Effector memory CD4-positive, alpha-beta T cell (primary cell): ENCODE measurements at regions not wholly inside any gene's neighbourhood (a gene's known extent, or its start where the extent isn't known, plus 50 kb on each side); places are given as distances from the start of the nearest gene placed in this dataset.
"Not testable (repeated sequence)": the region's sequence is repeated elsewhere in the genome, so short reads cannot be mapped to it uniquely, and the experiment has no call there.

Source experiments
- DNase-seq, 3 donors: peaks; one replicate each; pipeline ENCODE4 v3.0.0-alpha.2; 2020
- H3K27ac ChIP-seq: 2 replicates; pipeline ENCODE4 v1.7.0; 2013; ENCODE audit warnings: mild to moderate bottlenecking, low read length, moderate library complexity; ENCODE audit not compliant: insufficient read depth, poor library complexity, severe bottlenecking
- H3K27me3 ChIP-seq: replicated peaks from 2 replicates; pipeline ENCODE4 v1.7.0; 2013; ENCODE audit warnings: mild to moderate bottlenecking, low read length; ENCODE audit not compliant: insufficient read depth, control insufficient read depth, poor library complexity, severe bottlenecking
- H3K36me3 ChIP-seq: 2 replicates; pipeline ENCODE4 v1.7.0; 2013; ENCODE audit warnings: mild to moderate bottlenecking, low read length, moderate library complexity; ENCODE audit not compliant: control insufficient read depth, insufficient read depth
- H3K4me1 ChIP-seq: 2 replicates; pipeline ENCODE4 v1.7.0; 2013; ENCODE audit warnings: low read length, mild to moderate bottlenecking; ENCODE audit not compliant: control insufficient read depth, insufficient read depth, poor library complexity, severe bottlenecking
- H3K4me3 ChIP-seq: 2 replicates; pipeline ENCODE4 v1.7.0; 2013; ENCODE audit warnings: low read length, low read depth, mild to moderate bottlenecking; ENCODE audit not compliant: insufficient read depth, poor library complexity, severe bottlenecking
- H3K9me3 ChIP-seq: 2 replicates; pipeline ENCODE4 v1.7.0; 2013; ENCODE audit warnings: mild to moderate bottlenecking, low read length, moderate library complexity; ENCODE audit not compliant: control insufficient read depth

DNA sequence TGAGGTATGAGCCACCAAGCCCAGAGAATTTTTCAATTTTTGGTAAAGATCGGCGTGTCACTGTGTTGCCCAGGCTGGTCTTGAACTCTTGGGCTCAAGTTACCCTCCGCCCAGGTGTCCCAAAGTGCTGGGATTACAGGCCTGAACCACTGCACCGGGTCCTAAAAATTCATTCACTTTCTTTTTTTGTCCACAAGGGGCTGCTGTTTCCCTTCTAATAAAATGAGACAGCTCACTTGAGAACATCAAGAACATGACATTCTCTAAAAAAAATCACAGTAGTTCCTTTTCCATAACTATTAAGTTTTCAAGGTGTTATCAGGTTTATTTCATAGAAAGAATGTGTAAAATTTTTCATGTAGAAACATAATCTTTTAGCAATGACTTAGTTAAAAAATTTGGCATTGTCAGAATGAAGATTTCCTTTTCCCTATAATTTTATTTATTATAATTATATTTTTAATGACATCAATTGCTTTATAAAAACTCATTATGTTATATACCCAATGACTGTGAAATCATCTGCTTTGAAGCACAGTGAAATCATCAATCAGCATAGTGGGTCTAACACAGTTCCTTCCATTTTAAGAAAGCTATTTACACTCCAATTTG is 1723.8 kb upstream of the DEFB115 start:
- not testable (repeated sequence) for H3K27me3 ChIP-seq, H3K4me1 ChIP-seq, DNase-seq, H3K9me3 ChIP-seq, H3K27ac ChIP-seq, H3K36me3 ChIP-seq, H3K4me3 ChIP-seq

DNA sequence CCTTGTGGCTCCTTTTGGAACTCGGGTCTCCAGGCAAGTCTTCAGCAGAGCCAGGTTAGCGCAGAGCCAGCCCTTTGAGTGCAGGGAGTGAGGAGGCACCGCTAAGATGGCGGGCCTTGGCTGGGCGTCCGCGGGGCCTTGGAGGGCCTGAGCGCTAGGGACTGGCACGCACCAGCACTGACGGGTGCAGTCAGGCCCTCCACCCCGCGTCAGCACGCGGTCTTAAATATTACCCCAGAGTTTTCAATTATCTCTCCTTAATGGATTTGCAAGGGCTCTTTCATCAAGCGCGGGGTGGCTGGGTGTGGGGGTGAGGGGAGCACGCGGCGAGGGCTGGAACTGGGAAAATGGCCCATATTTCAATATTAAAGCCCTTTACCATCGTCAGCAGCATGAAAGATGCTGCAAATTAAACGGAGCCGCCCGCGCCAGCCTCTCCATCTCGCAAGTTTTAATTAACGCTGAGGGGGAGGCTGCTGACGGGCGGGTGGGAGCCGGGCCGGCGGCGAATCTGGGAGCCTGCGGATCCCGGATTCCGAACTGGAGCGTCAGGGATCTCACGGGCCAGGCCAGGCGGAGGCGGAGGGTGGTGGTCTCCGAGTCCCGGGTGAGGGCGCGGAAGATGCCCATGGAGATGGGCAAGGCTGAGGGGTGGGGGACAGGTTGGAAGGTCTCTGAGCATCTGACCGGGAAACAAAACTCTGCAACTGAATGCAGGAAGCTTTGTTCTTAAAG is 1690.4 kb upstream of the DEFB115 start:
- H3K36me3 ChIP-seq, DNase-seq, H3K4me1 ChIP-seq, H3K4me3 ChIP-seq, H3K9me3 ChIP-seq, H3K27me3 ChIP-seq, H3K27ac ChIP-seq: not testable (repeated sequence)

DNA sequence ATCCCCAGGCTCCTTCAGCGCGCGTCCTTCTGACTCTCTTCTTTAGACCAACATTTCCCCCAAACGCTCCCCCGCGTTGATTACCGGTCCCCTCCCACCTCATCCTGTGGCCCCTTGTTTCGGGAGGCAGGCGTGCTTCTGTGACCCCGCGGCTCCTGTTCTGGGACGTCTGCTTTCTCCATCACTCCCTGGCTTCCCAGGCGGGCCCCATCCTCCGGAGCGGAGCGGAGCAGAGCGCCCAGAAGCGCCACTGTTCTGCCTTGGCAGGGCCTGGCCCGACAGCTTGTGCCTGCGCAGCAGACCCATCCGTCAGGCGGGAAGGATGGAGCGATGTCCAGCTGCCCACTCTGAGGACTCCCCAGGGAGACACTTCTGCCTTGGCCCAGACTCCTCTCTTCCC is 1689.8 kb upstream of the DEFB115 start:
- not testable (repeated sequence) for H3K27me3 ChIP-seq, DNase-seq, H3K4me3 ChIP-seq, H3K4me1 ChIP-seq, H3K9me3 ChIP-seq, H3K27ac ChIP-seq, H3K36me3 ChIP-seq

DNA sequence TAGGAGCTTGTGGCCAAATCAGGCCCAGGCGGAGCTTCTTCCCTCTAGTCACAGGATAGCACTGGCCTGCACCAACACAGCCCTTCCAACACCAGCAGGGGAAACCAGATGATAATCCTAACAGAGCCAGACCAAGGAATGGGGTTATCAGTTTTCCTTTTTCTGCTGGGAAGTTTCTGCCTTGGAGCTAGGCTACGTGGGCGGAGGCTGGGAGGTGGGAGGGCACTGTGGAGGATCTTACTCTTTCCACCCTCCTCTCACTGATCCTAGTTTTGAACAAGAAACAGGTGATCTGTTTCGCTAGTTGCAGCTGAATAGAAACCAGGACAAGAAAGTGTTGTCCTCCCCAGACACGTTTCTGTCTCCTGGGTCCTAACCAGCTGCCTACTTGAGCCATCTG is 1687.3 kb upstream of the DEFB115 start:
- not testable (repeated sequence) for H3K27ac ChIP-seq, H3K27me3 ChIP-seq, H3K4me3 ChIP-seq, DNase-seq, H3K36me3 ChIP-seq, H3K4me1 ChIP-seq, H3K9me3 ChIP-seq

DNA sequence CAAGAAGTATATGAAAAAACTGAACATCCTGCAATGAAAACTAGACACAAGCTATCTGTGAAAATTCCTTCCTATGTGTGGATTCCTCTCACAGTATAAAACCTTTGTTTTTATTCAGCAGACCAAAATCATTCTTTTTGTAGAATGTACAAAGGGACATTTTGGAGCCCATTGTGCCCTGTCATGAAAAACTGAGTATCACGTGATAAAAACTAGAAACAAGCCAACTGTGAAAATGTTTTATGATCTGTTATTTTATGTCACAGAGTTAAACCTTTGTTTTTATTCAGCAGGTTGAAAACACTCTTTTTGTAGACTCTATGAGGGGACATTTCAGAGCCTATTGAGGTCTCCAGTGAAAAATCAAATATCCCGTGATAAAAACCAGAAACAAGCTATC is 1667.9 kb upstream of the DEFB115 start:
- H3K36me3 ChIP-seq, H3K4me1 ChIP-seq, H3K27me3 ChIP-seq, H3K27ac ChIP-seq, H3K4me3 ChIP-seq, DNase-seq, H3K9me3 ChIP-seq: not testable (repeated sequence)

DNA sequence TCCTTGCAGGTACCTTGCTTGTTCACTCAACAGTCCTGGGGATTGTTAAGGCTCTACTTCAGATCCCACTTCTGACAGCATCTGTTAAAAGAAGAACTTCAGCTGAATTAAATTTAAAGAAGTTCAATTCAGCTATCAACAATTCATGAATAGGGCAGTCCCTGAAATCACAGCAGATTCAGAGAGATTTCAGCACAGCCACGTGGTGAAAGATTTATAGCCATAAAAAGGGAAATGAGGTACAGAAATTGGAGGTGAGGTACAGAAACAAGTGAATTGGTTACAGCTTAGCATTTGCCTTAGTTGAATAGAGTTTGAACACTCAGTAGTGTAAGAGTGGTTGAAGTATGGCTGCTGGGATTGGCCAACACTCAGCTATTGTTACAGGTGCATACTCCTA is 1653.3 kb upstream of the DEFB115 start:
- H3K4me1 ChIP-seq, H3K36me3 ChIP-seq, H3K27ac ChIP-seq, DNase-seq, H3K9me3 ChIP-seq, H3K27me3 ChIP-seq, H3K4me3 ChIP-seq: not testable (repeated sequence)

DNA sequence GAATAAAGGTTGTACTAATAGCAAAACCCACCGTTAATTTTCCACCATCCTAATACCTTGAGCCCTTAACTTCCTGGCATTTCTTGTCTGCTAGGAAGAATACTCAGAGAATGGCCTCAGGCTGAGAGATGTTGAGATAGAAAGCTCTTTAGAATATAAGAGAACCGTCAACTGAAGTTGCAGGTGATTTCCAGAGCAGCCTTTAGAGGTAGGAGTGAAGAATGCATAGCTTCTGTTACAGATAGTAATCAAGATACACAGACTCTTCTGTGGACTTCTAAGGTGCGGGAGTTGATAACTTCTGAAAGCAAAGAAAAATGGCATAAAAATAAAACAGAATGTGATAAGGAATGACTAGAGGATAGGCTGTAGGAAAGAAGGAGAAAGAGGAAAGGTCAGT is 1651.3 kb upstream of the DEFB115 start:
- not testable (repeated sequence) for H3K9me3 ChIP-seq, DNase-seq, H3K4me3 ChIP-seq, H3K27ac ChIP-seq, H3K4me1 ChIP-seq, H3K36me3 ChIP-seq, H3K27me3 ChIP-seq

DNA sequence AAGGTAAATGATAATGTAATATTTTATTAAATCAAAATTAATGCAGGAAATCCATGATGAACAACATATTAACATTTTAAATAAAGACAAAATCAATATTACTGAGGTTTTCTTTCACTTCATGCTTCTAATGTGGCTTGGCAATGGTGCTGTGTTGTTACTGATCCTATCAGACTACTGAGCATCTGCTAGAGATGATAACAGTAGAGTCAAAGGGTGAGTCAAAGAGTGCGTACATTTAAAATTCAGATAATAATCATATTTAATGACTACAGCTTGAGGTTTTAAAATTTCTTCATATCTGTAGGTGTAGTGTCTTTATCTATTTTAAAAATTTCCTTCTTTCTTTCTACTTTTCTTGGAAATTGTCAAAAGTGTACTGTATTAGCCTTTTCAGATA is 1628.1 kb upstream of the DEFB115 start:
- H3K27ac ChIP-seq, DNase-seq, H3K4me3 ChIP-seq, H3K27me3 ChIP-seq, H3K9me3 ChIP-seq, H3K36me3 ChIP-seq, H3K4me1 ChIP-seq: not testable (repeated sequence)
